ENCODE measurements at regions not wholly inside any gene's neighbourhood (a gene's known extent, or its start where the extent isn't known, plus 50 kb on each side); places are given as distances from the start of the nearest gene placed in this dataset.

- Histone ChIP-seq H3K4me3 (replicated peaks; ENCODE audit: insufficient read depth, low read length) (no peak overlapping the region), H3K27me3 (ENCODE audit: insufficient read depth, poor library complexity, severe bottlenecking) (peaks cover 2% of the 10 kb centered on the region)
- TF ChIP-seq REST (IDR thresholded peaks at IDR 0.05; ENCODE audit: insufficient replicate concordance, low read depth) (no peak), SPI1 (IDR thresholded peaks at IDR 0.05; ENCODE audit: borderline replicate concordance, low read depth) (no peak), POLR2AphosphoS5 (IDR thresholded peaks at IDR 0.05; ENCODE audit: low read depth) (no peak), GABPA (IDR thresholded peaks at IDR 0.05; ENCODE audit: low read depth) (no peak), CTCF (IDR thresholded peaks at IDR 0.05; ENCODE audit: insufficient read depth, low read length) (no peak)
These were observed 192.1 kb downstream of the SP3 start for GRCh38 chr2:173773076-173773475.

GRCh38 chr2:173775440-173775839 lies 189.7 kb downstream of the SP3 start:
- no peak for TF ChIP-seq CTCF (IDR thresholded peaks at IDR 0.05; ENCODE audit: insufficient read depth, low read length)
- no peak for TF ChIP-seq POLR2AphosphoS5 (IDR thresholded peaks at IDR 0.05; ENCODE audit: low read depth)
- no peak for TF ChIP-seq REST (IDR thresholded peaks at IDR 0.05; ENCODE audit: insufficient replicate concordance, low read depth)
- TF ChIP-seq GABPA (IDR thresholded peaks at IDR 0.05; ENCODE audit: low read depth): no peak
- TF ChIP-seq SPI1 (IDR thresholded peaks at IDR 0.05; ENCODE audit: borderline replicate concordance, low read depth): no peak
- H3K4me3 ChIP-seq (replicated peaks; ENCODE audit: insufficient read depth, low read length): no peak overlapping the region
- H3K27me3 ChIP-seq (ENCODE audit: insufficient read depth, poor library complexity, severe bottlenecking): peaks cover 2% of the 10 kb centered on the region
- H3K27ac ChIP-seq (replicated peaks): no peak overlapping the region
- DNase-seq (ENCODE audit: low read depth in 1 of 2, low spot score in 1 of 2): no peak

More at GRCh38 chr2:173773076-173773475, 192.1 kb downstream of the SP3 start:
- no peak overlapping the region for H3K27ac ChIP-seq (replicated peaks)
- DNase-seq (ENCODE audit: low read depth in 1 of 2, low spot score in 1 of 2): no peak

GRCh38 chr2:173782681-173783080 lies 182.5 kb downstream of the SP3 start:
- DNase-seq (ENCODE audit: low read depth in 1 of 2, low spot score in 1 of 2): no peak
- H3K4me3 ChIP-seq (replicated peaks; ENCODE audit: insufficient read depth, low read length): no peak overlapping the region
- TF ChIP-seq REST (IDR thresholded peaks at IDR 0.05; ENCODE audit: insufficient replicate concordance, low read depth) (no peak), SPI1 (IDR thresholded peaks at IDR 0.05; ENCODE audit: borderline replicate concordance, low read depth) (no peak), GABPA (IDR thresholded peaks at IDR 0.05; ENCODE audit: low read depth) (no peak), POLR2AphosphoS5 (IDR thresholded peaks at IDR 0.05; ENCODE audit: low read depth) (no peak), CTCF (IDR thresholded peaks at IDR 0.05; ENCODE audit: insufficient read depth, low read length) (no peak)
- peaks cover 8% of the 10 kb centered on the region for H3K27me3 ChIP-seq (ENCODE audit: insufficient read depth, poor library complexity, severe bottlenecking)
- H3K27ac ChIP-seq (replicated peaks): no peak overlapping the region
